ENCODE measurements at regions not wholly inside any gene's neighbourhood (a gene's known extent, or its start where the extent isn't known, plus 50 kb on each side); places are given as distances from the start of the nearest gene placed in this dataset.

GRCh38 chr4:13174001-13174400 is 310.1 kb downstream of the RAB28 start:
- Mint-ChIP-seq H3K27me3 (ENCODE audit: low read depth) (no peaks in the 10 kb centered on the region), H3K4me3 (no peak overlapping the region), H3K4me1 (ENCODE audit: low read depth) (no peaks in the 10 kb centered on the region), H3K27ac (no peak overlapping the region), H3K36me3 (ENCODE audit: low read depth) (no peaks in the 10 kb centered on the region), H3K9me3 (ENCODE audit: insufficient read depth) (peaks cover 4% of the 10 kb centered on the region)
- POLR2A ChIA-PET: no interaction called here
- no peak for ATAC-seq
- no peak for DNase-seq
- CTCF ChIA-PET: no interaction called here

DNA sequence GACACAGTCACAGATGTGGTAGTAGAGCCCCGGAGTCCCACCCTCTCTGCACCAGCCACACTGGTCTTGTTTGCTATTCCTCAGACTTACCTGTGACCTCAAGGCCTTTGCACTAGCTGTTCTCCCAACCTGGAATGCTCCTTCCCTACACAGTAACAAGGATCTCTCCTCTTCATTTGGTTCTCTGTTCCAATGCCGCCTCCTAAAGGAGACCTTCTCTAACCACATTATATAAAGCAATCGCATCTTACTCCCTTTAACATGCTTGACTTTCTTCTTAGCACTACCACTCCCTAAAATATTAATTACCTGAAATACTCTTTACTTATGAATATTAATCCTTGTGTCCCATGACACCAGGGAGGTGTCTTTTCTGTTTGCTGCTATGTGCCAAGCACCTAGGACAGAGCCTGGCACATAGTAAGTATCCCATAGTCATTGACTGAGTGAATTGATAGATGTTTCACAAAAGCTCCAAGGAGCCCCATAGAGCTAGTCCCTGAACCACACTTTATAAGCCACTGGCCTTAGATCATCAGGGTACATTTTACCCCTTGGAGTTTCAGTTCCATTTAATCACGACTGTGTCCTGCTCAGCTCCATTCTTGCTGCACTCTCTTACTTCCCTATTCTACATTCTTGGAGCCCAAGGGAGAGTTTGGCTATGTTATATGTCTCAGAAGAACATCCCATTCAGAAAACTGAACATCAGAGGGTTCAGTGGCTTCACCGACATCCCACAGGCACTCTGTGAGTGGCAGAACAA is 312.7 kb downstream of the RAB28 start:
- no peaks in the 10 kb centered on the region for H3K36me3 Mint-ChIP-seq (ENCODE audit: low read depth)
- no peak overlapping the region for H3K27ac Mint-ChIP-seq
- ATAC-seq (no peak), DNase-seq (no peak)
- ChIA-PET POLR2A (no interaction called here), CTCF (no interaction called here)
- H3K9me3 Mint-ChIP-seq (ENCODE audit: insufficient read depth): peaks cover 4% of the 10 kb centered on the region
- no peak overlapping the region for H3K4me3 Mint-ChIP-seq
- no peaks in the 10 kb centered on the region for H3K4me1 Mint-ChIP-seq (ENCODE audit: low read depth)
- H3K27me3 Mint-ChIP-seq (ENCODE audit: low read depth): no peaks in the 10 kb centered on the region

DNA sequence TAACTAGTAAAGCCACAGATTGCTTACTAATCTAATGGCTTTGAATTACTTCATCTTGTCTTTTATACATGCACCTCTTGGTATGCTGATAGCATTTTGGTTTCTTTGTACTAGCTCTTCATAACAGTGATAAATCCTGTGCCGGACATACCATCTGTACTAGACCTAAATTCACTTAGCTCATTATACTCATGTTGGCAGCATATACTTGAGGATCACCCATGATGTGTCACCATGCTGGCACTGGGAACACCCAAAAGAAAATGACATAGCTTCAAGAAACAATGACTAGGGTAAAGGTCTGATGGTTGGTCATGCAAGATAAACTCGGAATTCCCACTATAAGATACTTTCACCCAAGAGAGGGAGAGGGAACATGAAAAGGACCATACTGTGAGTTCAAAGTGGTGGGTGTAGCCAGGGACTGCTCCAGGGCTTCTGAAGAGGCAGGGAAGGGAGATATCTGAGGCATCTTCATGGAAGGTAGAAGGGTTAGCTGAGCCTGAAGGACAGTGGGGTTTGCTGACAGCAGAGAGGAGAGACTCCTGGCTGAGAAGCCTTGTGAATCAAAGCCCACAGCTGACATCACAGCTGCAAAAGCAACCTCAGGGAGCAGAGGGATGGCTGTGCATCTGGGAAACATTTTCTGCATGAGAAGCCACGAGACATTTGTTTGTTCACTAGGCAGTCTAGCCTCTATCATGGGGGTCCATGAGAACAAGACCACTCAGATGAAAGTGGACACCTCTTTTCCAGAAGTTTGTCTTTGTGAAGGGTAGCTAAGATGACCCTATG is 314.2 kb downstream of the RAB28 start:
- POLR2A ChIA-PET: interaction anchor here (0.7 kb wide), 1 partner anchor 189 kb away, joined by 3 read pairs; no protein-coding TSS in a partner anchor
- peaks cover 4% of the 10 kb centered on the region for H3K9me3 Mint-ChIP-seq (ENCODE audit: insufficient read depth)
- H3K4me1 Mint-ChIP-seq (ENCODE audit: low read depth): no peaks in the 10 kb centered on the region
- no peaks in the 10 kb centered on the region for H3K27me3 Mint-ChIP-seq (ENCODE audit: low read depth)
- no peak overlapping the region for H3K4me3 Mint-ChIP-seq
- CTCF ChIA-PET: no interaction called here
- H3K27ac Mint-ChIP-seq: no peak overlapping the region
- no peaks in the 10 kb centered on the region for H3K36me3 Mint-ChIP-seq (ENCODE audit: low read depth)
- ATAC-seq (no peak), DNase-seq (no peak)

DNA sequence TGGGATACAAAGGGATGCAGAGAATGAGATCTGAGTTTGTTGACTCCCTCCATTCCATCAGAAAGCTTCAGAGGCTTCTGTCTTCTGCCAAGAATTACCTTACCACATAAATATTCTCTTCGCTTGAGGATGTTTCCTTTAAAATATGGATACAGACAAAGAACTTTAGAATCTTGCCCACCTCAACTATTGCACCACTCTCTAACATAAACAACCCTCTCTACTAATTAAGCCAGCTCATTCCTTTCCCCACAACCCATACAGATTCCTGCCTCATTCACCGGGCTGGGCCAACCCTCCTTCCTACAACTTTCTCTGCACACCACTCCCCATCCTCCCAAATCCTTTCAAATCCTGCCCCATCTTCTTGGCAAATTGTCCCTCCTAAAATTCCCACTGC is 315.8 kb downstream of the RAB28 start:
- DNase-seq: no peak
- no peaks in the 10 kb centered on the region for H3K36me3 Mint-ChIP-seq (ENCODE audit: low read depth)
- ATAC-seq: no peak
- CTCF ChIA-PET: no interaction called here
- H3K27ac Mint-ChIP-seq: no peak overlapping the region
- POLR2A ChIA-PET: no interaction called here
- no peaks in the 10 kb centered on the region for H3K4me1 Mint-ChIP-seq (ENCODE audit: low read depth)
- no peak overlapping the region for H3K4me3 Mint-ChIP-seq
- peaks cover 4% of the 10 kb centered on the region for H3K9me3 Mint-ChIP-seq (ENCODE audit: insufficient read depth)
- H3K27me3 Mint-ChIP-seq (ENCODE audit: low read depth): no peaks in the 10 kb centered on the region

- ATAC-seq (no peak), DNase-seq (no peak)
- Mint-ChIP-seq H3K9me3 (ENCODE audit: insufficient read depth) (no peaks in the 10 kb centered on the region), H3K27me3 (ENCODE audit: low read depth) (no peaks in the 10 kb centered on the region), H3K4me1 (ENCODE audit: low read depth) (no peaks in the 10 kb centered on the region), H3K4me3 (no peak overlapping the region), H3K27ac (no peak overlapping the region), H3K36me3 (ENCODE audit: low read depth) (no peaks in the 10 kb centered on the region)
- CTCF ChIA-PET: no interaction called here
- POLR2A ChIA-PET: no interaction called here
Observed at GRCh38 chr4:13166214-13166613, 317.9 kb downstream of the RAB28 start.

DNA sequence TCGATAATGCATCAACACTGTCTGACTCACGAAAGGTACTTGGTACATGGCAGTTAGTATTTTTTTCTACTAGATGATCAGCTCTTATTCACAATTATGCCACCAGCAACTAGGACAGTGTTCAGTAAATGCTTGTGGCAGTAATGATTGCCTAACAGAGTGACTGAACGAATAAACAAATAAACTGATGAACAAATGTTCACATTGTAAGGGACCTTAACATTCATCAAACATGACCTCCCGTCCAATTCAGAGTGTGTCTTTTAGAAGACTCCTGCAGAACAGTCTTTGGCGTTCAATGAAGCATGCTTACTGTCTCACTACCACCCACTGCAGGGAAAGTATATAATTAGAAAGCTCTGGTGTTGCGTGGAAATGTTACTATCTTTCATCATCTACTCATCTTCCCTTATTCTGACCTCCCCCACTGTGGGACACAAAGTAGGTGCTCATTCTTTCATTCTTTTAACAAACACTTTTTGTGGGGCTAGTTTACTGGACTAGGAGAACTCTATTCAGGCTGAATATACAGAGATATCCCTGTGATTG is 319.3 kb downstream of the RAB28 start:
- no peaks in the 10 kb centered on the region for H3K27me3 Mint-ChIP-seq (ENCODE audit: low read depth)
- ATAC-seq: no peak
- H3K4me1 Mint-ChIP-seq (ENCODE audit: low read depth): no peaks in the 10 kb centered on the region
- no peaks in the 10 kb centered on the region for H3K9me3 Mint-ChIP-seq (ENCODE audit: insufficient read depth)
- ChIA-PET POLR2A (no interaction called here), CTCF (no interaction called here)
- no peak overlapping the region for H3K4me3 Mint-ChIP-seq
- H3K36me3 Mint-ChIP-seq (ENCODE audit: low read depth): no peaks in the 10 kb centered on the region
- DNase-seq: no peak
- no peak overlapping the region for H3K27ac Mint-ChIP-seq

- H3K4me1 Mint-ChIP-seq (ENCODE audit: low read depth): no peaks in the 10 kb centered on the region
- CTCF ChIA-PET: no interaction called here
- H3K36me3 Mint-ChIP-seq (ENCODE audit: low read depth): no peaks in the 10 kb centered on the region
- H3K27ac Mint-ChIP-seq: no peak overlapping the region
- H3K9me3 Mint-ChIP-seq (ENCODE audit: insufficient read depth): no peaks in the 10 kb centered on the region
- no peak for DNase-seq
- POLR2A ChIA-PET: no interaction called here
- no peak overlapping the region for H3K4me3 Mint-ChIP-seq
- no peak for ATAC-seq
- no peaks in the 10 kb centered on the region for H3K27me3 Mint-ChIP-seq (ENCODE audit: low read depth)
Observed at GRCh38 chr4:13162886-13163285, 321.3 kb downstream of the RAB28 start.

GRCh38 chr4:13160920-13161319 is 323.2 kb downstream of the RAB28 start:
- ATAC-seq: no peak
- CTCF ChIA-PET: no interaction called here

DNA sequence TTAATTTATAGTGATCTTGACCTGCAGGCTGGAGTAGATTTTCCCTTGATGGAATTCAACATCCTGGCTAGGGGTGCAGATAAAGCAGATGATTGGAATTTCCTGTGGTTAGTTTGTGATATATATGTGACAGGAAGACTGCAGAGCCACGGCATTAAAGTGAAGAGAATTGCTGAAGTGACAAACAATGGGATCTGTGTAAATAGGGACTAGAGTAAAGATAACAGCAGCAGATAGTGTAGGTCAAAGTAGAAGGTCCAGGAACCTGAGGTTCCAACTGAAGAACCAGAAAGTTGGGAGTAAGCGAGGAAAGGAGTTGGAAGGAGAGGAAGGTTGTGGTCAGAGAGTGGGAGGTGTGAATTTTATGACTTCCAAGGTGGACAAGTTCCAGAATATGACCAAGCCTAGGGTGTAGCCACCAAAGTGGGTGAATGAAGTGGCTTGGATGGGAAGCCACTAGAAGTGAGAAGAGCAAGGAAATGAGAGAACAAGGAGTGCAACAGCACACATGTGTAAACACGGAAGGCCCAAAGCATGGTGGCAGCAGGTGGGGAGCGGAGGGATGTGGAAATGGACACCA is 325.0 kb downstream of the RAB28 start:
- POLR2A ChIA-PET: interaction anchor here (0.6 kb wide), 1 partner anchor 159 kb away, joined by 3 read pairs; no protein-coding TSS in a partner anchor
- H3K9me3 Mint-ChIP-seq (ENCODE audit: insufficient read depth): no peaks in the 10 kb centered on the region
- no peak overlapping the region for H3K4me3 Mint-ChIP-seq
- DNase-seq (no peak), ATAC-seq (no peak)
- no peaks in the 10 kb centered on the region for H3K36me3 Mint-ChIP-seq (ENCODE audit: low read depth)
- H3K27ac Mint-ChIP-seq: no peak overlapping the region
- H3K27me3 Mint-ChIP-seq (ENCODE audit: low read depth): no peaks in the 10 kb centered on the region
- no peaks in the 10 kb centered on the region for H3K4me1 Mint-ChIP-seq (ENCODE audit: low read depth)
- CTCF ChIA-PET: no interaction called here

More at GRCh38 chr4:13160920-13161319, 323.2 kb downstream of the RAB28 start:
- H3K27ac Mint-ChIP-seq: no peak overlapping the region
- POLR2A ChIA-PET: no interaction called here
- H3K27me3 Mint-ChIP-seq (ENCODE audit: low read depth): no peaks in the 10 kb centered on the region
- H3K4me3 Mint-ChIP-seq: no peak overlapping the region
- no peak for DNase-seq
- H3K4me1 Mint-ChIP-seq (ENCODE audit: low read depth): no peaks in the 10 kb centered on the region
- no peaks in the 10 kb centered on the region for H3K36me3 Mint-ChIP-seq (ENCODE audit: low read depth)
- H3K9me3 Mint-ChIP-seq (ENCODE audit: insufficient read depth): no peaks in the 10 kb centered on the region

DNA sequence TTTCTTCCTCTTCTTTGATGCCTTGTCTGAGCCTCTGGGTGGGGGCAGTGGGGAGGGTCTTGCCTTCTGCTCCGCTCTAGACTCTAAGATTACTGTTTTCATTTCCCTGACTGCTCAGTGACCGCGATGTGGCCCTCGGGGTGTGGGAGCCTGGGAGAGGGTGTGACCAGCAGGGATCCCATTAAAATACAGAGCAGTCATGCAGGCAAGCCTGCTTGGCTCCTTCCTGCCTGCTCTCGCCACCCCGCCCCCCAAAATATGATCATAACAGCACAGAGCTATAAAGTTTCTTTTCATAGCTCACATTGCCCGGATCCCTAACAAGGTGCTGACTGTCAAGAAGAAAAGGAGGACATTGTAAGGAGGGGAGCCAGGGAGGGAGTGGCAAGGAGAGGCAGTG is 332.9 kb downstream of the RAB28 start:
- DNase-seq (no peak), ATAC-seq (no peak)
- Mint-ChIP-seq H3K4me1 (ENCODE audit: low read depth) (no peaks in the 10 kb centered on the region), H3K27ac (no peak overlapping the region), H3K36me3 (ENCODE audit: low read depth) (no peaks in the 10 kb centered on the region), H3K27me3 (ENCODE audit: low read depth) (no peaks in the 10 kb centered on the region), H3K9me3 (ENCODE audit: insufficient read depth) (no peaks in the 10 kb centered on the region), H3K4me3 (no peak overlapping the region)
- ChIA-PET POLR2A (no interaction called here), CTCF (no interaction called here)

DNA sequence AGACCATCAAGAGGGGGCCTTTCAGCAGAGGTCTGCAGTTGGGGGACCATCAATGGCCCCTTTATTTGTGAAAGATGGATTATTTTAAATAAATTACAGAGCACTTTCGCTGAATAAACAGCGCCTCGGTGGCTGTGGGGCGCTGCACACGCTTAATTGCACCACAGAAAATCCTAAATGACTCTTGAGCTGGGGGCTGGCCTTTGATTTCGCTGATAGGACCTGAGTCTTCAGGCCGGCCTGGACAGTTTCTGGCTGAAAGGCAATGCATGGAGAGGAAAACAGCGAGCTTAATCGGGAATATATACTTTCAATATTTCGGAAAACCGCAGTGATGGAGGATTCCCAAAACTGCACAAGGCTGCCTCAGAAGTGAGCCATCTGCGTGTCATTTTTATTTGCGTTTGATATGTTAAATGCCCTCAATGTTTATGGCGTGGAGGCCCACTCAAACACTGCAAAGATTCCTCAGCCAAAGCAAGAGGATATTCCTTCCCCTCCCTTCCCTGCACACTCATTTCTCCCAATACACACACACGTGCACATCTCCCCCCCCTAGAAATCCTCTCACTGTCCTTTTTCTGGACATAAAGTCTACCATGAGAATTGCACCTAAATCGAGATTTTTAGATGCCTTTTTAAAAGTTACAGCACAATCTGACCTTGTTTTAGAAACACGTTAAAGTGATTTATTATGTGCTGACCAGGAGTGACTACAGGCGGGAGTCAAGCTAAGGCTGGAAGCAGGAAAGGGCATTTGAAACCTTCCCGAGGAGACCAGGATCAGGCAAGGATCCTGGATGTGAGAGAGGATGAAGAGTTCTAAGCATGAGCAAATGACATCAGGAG is 340.7 kb downstream of the RAB28 start:
- ATAC-seq (no peak), DNase-seq (no peak)
- no peaks in the 10 kb centered on the region for H3K9me3 Mint-ChIP-seq (ENCODE audit: insufficient read depth)
- H3K4me1 Mint-ChIP-seq (ENCODE audit: low read depth): no peaks in the 10 kb centered on the region
- no peak overlapping the region for H3K4me3 Mint-ChIP-seq
- ChIA-PET CTCF (no interaction called here), POLR2A (no interaction called here)
- H3K27me3 Mint-ChIP-seq (ENCODE audit: low read depth): no peaks in the 10 kb centered on the region
- no peak overlapping the region for H3K27ac Mint-ChIP-seq
- no peaks in the 10 kb centered on the region for H3K36me3 Mint-ChIP-seq (ENCODE audit: low read depth)

Measured in activated CD8-positive, alpha-beta T cell treated with anti-CD3 and anti-CD28 coated beads, Interleukin-2, amount 10 ng/mL, durations not matched to agents 7 days and 5 days (primary cell).